HG02852 (cell line): ENCODE measurements at regions not wholly inside any gene's neighbourhood (a gene's known extent, or its start where the extent isn't known, plus 50 kb on each side); places are given as distances from the start of the nearest gene placed in this dataset.
"Not testable (repeated sequence)": the region's sequence is repeated elsewhere in the genome, so short reads cannot be mapped to it uniquely, and the experiment has no call there.

Source experiments
- ATAC-seq: cut with Tn5 transposase; IDR thresholded peaks from one replicate; pipeline ENCODE4 v1.9.1; 2021; ENCODE audit warnings: mild to moderate bottlenecking, moderate library complexity; ENCODE audit not compliant: unreplicated experiment

DNA sequence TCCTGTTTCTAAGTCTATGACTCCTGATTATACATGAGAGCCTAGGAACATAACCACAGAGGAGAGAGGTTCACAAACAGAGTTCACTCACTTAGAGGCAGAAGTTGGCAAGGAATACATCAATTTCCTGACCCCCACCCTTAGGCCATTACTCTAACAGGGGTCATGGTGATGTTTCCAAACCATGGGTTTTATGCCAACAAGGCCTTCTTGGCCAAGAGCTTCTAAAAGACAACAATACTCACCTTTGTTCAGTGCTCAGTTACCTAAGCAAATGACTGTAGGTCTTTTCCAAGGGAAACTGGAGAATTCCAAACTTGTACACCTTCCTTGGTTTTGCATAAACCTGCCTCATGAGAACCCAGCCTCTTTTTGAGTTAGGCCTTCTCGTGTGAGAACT is 52.6 kb downstream of the ERICH4 start:
- ATAC-seq: no peak

- no peak for ATAC-seq
These were observed 56.9 kb downstream of the ERICH4 start for GRCh38 chr19:41499899-41500298.

DNA sequence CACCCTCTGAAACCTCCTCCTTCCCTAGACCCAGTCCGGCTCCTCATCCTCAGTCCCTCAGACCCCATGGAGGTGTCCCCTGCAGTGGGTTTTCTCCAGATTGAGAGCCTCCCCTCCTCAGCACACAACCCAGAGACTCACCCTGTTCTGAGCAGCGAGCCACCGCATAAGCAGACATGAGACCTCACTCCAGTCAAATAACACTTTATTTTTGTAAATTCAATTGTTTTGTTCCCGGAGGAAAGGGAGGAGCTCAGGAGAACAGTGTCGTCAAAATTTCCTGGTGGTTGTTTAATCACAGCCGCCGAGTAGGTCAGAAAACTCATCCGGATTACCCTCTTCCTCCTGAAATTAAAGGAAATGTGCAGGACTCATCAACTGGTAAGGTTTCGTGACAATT is 57.5 kb downstream of the ERICH4 start:
- no peak for ATAC-seq

- no peak for ATAC-seq
These were observed 58.9 kb downstream of the ERICH4 start for GRCh38 chr19:41501854-41502253.

GRCh38 chr19:41505105-41505504 is 62.1 kb downstream of the ERICH4 start:
- no peak for ATAC-seq

- no peak for ATAC-seq
These were observed 65.5 kb upstream of the CEACAM21 start for GRCh38 chr19:41510484-41510883.

DNA sequence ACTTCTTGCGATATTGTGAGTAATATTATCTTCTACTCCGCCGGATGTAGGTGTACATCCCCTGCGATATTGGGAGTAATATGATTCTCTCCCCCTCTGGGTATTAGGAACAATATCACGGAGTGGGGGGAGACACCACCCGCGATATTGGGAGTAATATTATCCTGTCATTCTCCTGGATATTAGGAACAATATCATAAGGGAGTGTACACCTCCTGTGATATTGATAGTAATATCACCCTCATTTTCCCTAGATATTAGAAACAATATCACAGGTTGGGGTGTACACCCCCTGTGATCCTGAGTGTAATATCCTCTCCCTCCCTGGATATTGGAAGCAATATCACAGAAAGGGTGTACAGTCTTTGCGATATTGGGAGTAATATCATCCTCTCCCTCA is 64.3 kb upstream of the CEACAM21 start:
- no peak for ATAC-seq

GRCh38 chr19:41515015-41515652 is 60.8 kb upstream of the CEACAM21 start:
- ATAC-seq: no peak

DNA sequence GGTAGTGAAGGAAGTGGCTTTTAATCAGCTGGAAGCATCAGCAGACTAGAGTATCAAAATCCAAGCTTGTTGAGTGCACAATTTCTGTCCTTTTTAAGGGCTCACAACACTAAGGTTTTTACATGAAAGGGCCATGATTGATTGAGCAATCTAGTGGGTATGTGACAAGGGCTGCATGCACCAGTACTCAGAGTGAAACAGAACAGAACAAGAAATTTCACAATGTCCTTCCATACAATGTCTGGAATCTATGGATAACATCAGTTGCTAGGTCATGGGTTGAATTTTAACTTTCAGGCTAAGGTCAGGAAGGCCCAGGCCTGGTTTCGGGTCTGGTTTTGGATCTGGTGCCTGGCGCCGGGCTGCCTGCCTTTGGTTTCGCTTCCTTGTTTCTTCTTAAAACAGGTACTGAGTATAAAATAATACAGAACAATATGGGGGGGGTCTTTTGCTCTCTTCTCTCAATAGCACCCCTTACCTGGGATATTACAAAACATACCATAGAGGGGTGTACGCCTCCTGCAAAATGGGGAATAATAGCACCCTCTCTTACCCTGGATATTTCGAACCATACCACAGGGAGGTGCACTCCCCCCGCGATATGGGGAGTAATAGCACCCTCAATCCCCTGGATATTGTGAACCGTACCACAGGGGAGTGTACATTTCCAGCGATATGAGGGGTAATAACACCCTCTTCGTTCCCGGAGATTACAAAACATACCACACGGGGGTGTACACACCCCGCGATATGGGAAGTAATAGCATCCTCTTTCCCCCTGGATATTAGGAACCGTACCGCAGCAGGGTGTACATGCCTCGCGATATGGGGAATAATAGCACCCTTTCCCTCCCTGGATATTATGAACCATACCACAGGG is 59.4 kb upstream of the CEACAM21 start:
- not testable (repeated sequence) for ATAC-seq

DNA sequence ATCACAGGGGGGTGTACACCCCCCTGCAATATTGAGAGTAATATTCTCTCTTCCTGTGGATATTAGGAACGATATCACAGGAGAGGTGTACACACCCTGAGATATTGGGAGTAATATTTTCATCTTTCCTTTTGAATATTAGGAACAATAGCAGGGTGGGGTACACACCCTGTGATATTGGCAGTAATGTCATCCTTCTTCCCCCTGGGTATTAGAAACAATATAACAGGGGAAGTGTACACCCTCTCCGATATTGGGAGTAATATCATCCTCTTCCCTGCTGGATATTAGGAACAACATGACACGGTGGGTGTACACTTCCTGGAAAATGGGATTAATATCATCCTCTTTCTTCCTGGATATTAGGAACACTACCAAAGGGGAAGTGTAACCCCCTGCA is 57.8 kb upstream of the CEACAM21 start:
- no peak for ATAC-seq

- peak; percentile 47 for ATAC-seq
These were observed 54.6 kb upstream of the CEACAM21 start for GRCh38 chr19:41521138-41521930.

DNA sequence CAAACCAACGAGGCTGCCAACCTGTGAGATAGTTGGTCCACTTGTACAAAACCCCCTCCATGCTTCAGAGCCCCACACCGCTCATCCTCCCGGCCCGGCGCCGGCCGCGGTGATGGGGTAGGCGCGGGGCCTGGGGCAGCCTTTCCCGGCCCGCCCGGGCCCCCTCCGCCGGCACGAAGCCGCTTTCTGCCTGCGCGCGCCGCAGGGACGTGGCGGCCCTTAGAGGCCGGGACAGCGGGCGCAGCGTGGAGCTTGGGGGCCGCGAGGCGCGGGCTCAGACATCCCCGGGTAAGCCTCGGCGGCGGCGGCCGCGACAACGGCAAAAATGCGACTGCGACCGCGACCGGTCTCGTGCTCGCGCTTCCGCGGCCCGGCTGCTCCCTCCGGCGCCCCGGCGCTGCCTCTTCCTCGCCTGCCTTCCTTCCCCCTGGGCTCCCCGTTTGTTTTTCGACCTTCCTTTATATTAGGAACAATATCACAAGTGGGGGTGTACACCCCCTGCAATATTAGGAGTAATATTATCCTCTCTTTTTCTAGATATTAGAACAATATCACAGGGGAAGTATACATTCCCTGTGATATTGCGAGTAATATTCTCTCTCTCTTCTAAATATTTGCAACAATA is 53.9 kb upstream of the CEACAM21 start:
- ATAC-seq: peak; percentile 41

DNA sequence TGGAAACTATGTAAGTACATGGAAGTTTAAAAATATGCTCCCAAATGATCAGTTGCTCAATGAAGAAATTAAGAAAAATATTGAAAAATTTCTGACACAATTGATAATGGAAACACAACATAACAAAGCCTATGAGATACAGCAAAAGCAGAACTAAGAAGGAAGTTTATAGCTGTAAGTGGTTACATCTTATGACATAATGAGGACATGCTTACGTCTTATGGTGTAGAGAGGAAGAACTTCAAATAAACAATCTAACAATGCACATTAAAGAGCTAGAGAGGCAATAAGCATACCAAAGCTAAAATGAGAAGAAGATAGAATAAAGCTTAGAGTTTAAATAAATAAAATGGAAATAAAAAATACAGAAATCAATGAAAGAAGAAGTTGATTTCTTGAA is 50.0 kb upstream of the CEACAM21 start:
- ATAC-seq: no peak
